GM12878 (cell line): ENCODE measurements at regions not wholly inside any gene's neighbourhood (a gene's known extent, or its start where the extent isn't known, plus 50 kb on each side); places are given as distances from the start of the nearest gene placed in this dataset.
A peak's percentile ranks its signal among the peaks of the same experiment; 100 is the strongest.

Experiments
- ATAC-seq: fragments of 200-7000 bp; cut with Tn5 transposase; 3 replicates; pipeline ENCODE4 v1.9.1; 2020; ENCODE audit warnings: mild to moderate bottlenecking, moderate library complexity
- BruUV-seq: library from RNA; stranded (reverse); fragments of 400-500 nt; replicated peaks from 2 replicates; lab custom pipeline; 2021; lab: Mats Ljungman, UMichigan
- CTCF ChIA-PET: fragments of 300-600 bp; sonication (Branson Sonifier 250); formaldehyde crosslinking; extraction: SDS; loops from one replicate; lab custom pipeline; 2021; ENCODE audit warnings: inconsistent platforms; lab: Yijun Ruan, JAX
- POLR2A ChIA-PET: fragments of 350-600 bp; formaldehyde crosslinking; extraction: SDS; loops from one replicate; lab custom pipeline; 2021; ENCODE audit warnings: inconsistent platforms; lab: Charles Lee
- RAD21 ChIA-PET: fragments of 300-600 bp; sonication (Branson Sonifier 250); formaldehyde crosslinking; loops from one replicate; lab custom pipeline; 2023; ENCODE audit warnings: antibody characterized with exemption; ENCODE audit not compliant: unreplicated experiment; lab: Charles Lee
- SMC1A ChIA-PET: fragments of 300-600 bp; sonication (Branson Sonifier 250); formaldehyde crosslinking; loops from one replicate; lab custom pipeline; 2023; ENCODE audit not compliant: unreplicated experiment, uncharacterized antibody; lab: Charles Lee
- DNase-seq: peaks from one replicate; pipeline ENCODE4 v3.0.0-alpha.2; 2011; ENCODE audit warnings: low read depth, low spot score
- FAIRE-seq: peaks from 3 replicates; lab custom pipeline; 2011; peaks lifted over from hg19 to GRCh38; lab: Jason Lieb, UNC
- H2AFZ ChIP-seq: 2 replicates; pipeline ENCODE4 v1.6.0; 2011; ENCODE audit warnings: low read depth, low read length, control low read depth; ENCODE audit not compliant: control insufficient read depth
- H3K27ac ChIP-seq: 2 replicates; pipeline ENCODE4 v1.5.1; 2011; ENCODE audit warnings: control low read depth; ENCODE audit not compliant: control insufficient read depth, insufficient read depth
- H3K27me3 ChIP-seq, 2 experiments: replicated peaks in 1 of 2; 2 replicates each; pipeline versions ENCODE4 v1.6.0 to v1.6.1; 2011; ENCODE audit warnings: low read length in 1 of 2; ENCODE audit not compliant: control insufficient read depth in 2 of 2, insufficient read depth in 2 of 2
- H3K36me3 ChIP-seq, 2 experiments: 2 replicates each; pipeline ENCODE4 v1.5.1; 2011; ENCODE audit warnings: low read length in 1 of 2; ENCODE audit not compliant: control insufficient read depth in 2 of 2, insufficient read depth in 2 of 2
- H3K4me1 ChIP-seq: 2 replicates; pipeline ENCODE4 v1.6.1; 2011; ENCODE audit warnings: mild to moderate bottlenecking, low read length, moderate library complexity, mixed read lengths; ENCODE audit not compliant: control insufficient read depth, insufficient read depth
- H3K4me2 ChIP-seq: 2 replicates; pipeline ENCODE4 v1.6.0; 2011; ENCODE audit warnings: control low read depth; ENCODE audit not compliant: control insufficient read depth, insufficient read depth
- H3K4me3 ChIP-seq: fragments of 200-600 bp; sonication (generic); 2 replicates; pipeline ENCODE4 v1.5.1; 2016
- H3K79me2 ChIP-seq: 2 replicates; pipeline ENCODE4 v1.6.0; 2011; ENCODE audit warnings: low read length; ENCODE audit not compliant: control insufficient read depth, insufficient read depth
- H3K9ac ChIP-seq: 2 replicates; pipeline ENCODE4 v1.8.0; 2011; ENCODE audit warnings: low read length, control low read depth, mixed read lengths; ENCODE audit not compliant: control insufficient read depth, insufficient read depth
- H3K9me3 ChIP-seq: replicated peaks from 3 replicates; pipeline ENCODE4 v1.5.1; 2011; ENCODE audit warnings: mild to moderate bottlenecking, low read length; ENCODE audit not compliant: control insufficient read depth, insufficient read depth
- H4K20me1 ChIP-seq: 2 replicates; pipeline ENCODE4 v1.6.0; 2011; ENCODE audit not compliant: control insufficient read depth, insufficient read depth
- BHLHE40 ChIP-seq, 2 experiments: fragments of 450-650 bp in 1 of 2; IDR thresholded peaks; 2 replicates each; pipeline ENCODE4 v1.6.1; 2011 to 2017; ENCODE audit warnings: low read depth in 2 of 2, borderline replicate concordance in 1 of 2, improper control_type of control experiment in 1 of 2, low read length in 1 of 2, mild to moderate bottlenecking in 1 of 2
- ELK1 ChIP-seq: IDR thresholded peaks from 2 replicates; pipeline ENCODE4 v1.6.1; 2012; ENCODE audit warnings: low read depth, low read length, improper control_type of control experiment
- KLF5 ChIP-seq: fragments of 450-650 bp; IDR thresholded peaks from 2 replicates; pipeline ENCODE4 v1.6.1; 2014; ENCODE audit warnings: mild to moderate bottlenecking; ENCODE audit not compliant: partially characterized antibody
- RUNX3 ChIP-seq: IDR thresholded peaks from 2 replicates; pipeline ENCODE4 v1.6.1; 2012; ENCODE audit warnings: low read length, inconsistent platforms
- TCF7 ChIP-seq: IDR thresholded peaks from 2 replicates; pipeline ENCODE4 v1.6.1; 2014; ENCODE audit warnings: antibody characterized with exemption, borderline replicate concordance
- WGBS: methylation state at CpG from one replicate; pipeline ENCODE4 v1.1.6; 2016; ENCODE audit warnings: low lambda C conversion rate; ENCODE audit not compliant: insufficient replicate concordance, insufficient coverage; ENCODE audit errors: missing lambda C conversion rate; 5-methylcytosine and 5-hydroxymethylcytosine counted together
- in situ Hi-C: fragments of 300-500 bp; cut with MboI; formaldehyde crosslinking; loops from 9 replicates; pipeline ENCODE4 v1.14.3; 2018; ENCODE audit warnings: mixed read lengths
- intact Hi-C: fragments of 100-400 bp; cut with micrococcal nuclease; formaldehyde crosslinking; loops from one replicate; pipeline ENCODE4 v1.14.2; 2022; ENCODE audit not compliant: unreplicated experiment

- Histone ChIP-seq H3K36me3 (no peaks in the 10 kb centered on the region), H3K27me3 (no peaks in the 10 kb centered on the region), H4K20me1 (no peaks in the 10 kb centered on the region), H3K4me3 (no peak overlapping the region), H3K9ac (no peak overlapping the region), H3K27ac (no peak overlapping the region), H3K79me2 (no peaks in the 10 kb centered on the region), H3K4me1 (no peaks in the 10 kb centered on the region), H3K4me2 (no peak overlapping the region), H3K9me3 (no peaks in the 10 kb centered on the region; the same call in 2 of the 3 replicates), H2AFZ (no peak overlapping the region; the same call in 1 of the 2 replicates)
- BruUV-seq, result no TSS peak
- SMC1A ChIA-PET, result interaction anchor here (1.0 to 1.4 kb wide), 3 partner anchors 16 to 357 kb away, joined by 3 read pairs; no protein-coding TSS in a partner anchor
- RAD21 ChIA-PET, result no interaction called here
- DNase-seq, result no peak
- CTCF ChIA-PET, result no interaction called here
- WGBS, result 38% methylated on average over 10 of the region's 10 CpGs
- POLR2A ChIA-PET, result no interaction called here
- in situ Hi-C loops (no loop called here), intact Hi-C loops (no loop called here)
- TF ChIP-seq RUNX3 (peak; percentile 53; the same call in 1 of the 2 replicates), ELK1 (no peak), TCF7 (no peak)
- ATAC-seq, result no peak
- FAIRE-seq, result no peak
These were observed 64.2 kb upstream of the FNDC3B start for GRCh38 chr3:171974986-171975837.

- Histone ChIP-seq H3K27ac (no peak overlapping the region), H3K36me3 (no peaks in the 10 kb centered on the region), H3K27me3 (no peaks in the 10 kb centered on the region), H2AFZ (no peak overlapping the region), H3K4me3 (no peak overlapping the region), H3K79me2 (no peaks in the 10 kb centered on the region), H3K9ac (no peak overlapping the region), H3K4me1 (no peaks in the 10 kb centered on the region), H4K20me1 (no peaks in the 10 kb centered on the region), H3K4me2 (no peak overlapping the region)
- in situ Hi-C loops (no loop called here), intact Hi-C loops (no loop called here)
- CTCF ChIA-PET, result no interaction called here
- BruUV-seq, result no TSS peak
- FAIRE-seq, result no peak
- DNase-seq, result no peak
- RAD21 ChIA-PET, result no interaction called here
- TF ChIP-seq RUNX3, result peak; percentile 38; the same call in 1 of the 2 replicates
- TF ChIP-seq BHLHE40 (IDR thresholded peaks at IDR 0.05; ENCODE audit: borderline replicate concordance in 1 of 2, low read depth in 2 of 2, low read length in 1 of 2), result no peak
- TF ChIP-seq KLF5, result no peak
- TF ChIP-seq, all 136 proteins: peak for 1
- H3K9me3 ChIP-seq, result no peaks in the 10 kb centered on the region; the same call in 2 of the 3 replicates
- ChIA-PET SMC1A (interaction anchor here (1.2 to 1.4 kb wide), 2 partner anchors 59 to 356 kb away, joined by 3 read pairs; no protein-coding TSS in a partner anchor), POLR2A (no interaction called here)
- ATAC-seq, result no peak; the same call in 2 of the 3 replicates
- WGBS, result 14% methylated on average over 3 of the region's 3 CpGs
These were observed 62.9 kb upstream of the FNDC3B start for GRCh38 chr3:171976526-171976925.
